Calu3 (cell line): ENCODE measurements at regions not wholly inside any gene's neighbourhood (a gene's known extent, or its start where the extent isn't known, plus 50 kb on each side); places are given as distances from the start of the nearest gene placed in this dataset.

ENCODE experiments used
- BruUV-seq: library from RNA; stranded (reverse); fragments of 400-500 nt; replicated peaks from 2 replicates; lab custom pipeline; 2021; lab: Mats Ljungman, UMichigan
- CTCF ChIA-PET: fragments of 300-600 bp; sonication (Branson Sonifier 250); formaldehyde crosslinking; loops from one replicate; lab custom pipeline; 2022; ENCODE audit warnings: antibody characterized with exemption; lab: Charles Lee
- DNase-seq: peaks from one replicate; pipeline ENCODE4 v3.0.0; 2022
- H3K27ac Mint-ChIP-seq: one replicate; pipeline ENCODE4 v1.8.0; 2022; ENCODE audit warnings: mixed read lengths; ENCODE audit not compliant: unreplicated experiment
- H3K27me3 Mint-ChIP-seq: one replicate; pipeline ENCODE4 v1.8.0; 2022; ENCODE audit warnings: mixed read lengths; ENCODE audit not compliant: unreplicated experiment
- H3K36me3 Mint-ChIP-seq: one replicate; pipeline ENCODE4 v1.8.0; 2022; ENCODE audit warnings: mild to moderate bottlenecking, moderate library complexity, mixed read lengths; ENCODE audit not compliant: insufficient read depth, unreplicated experiment
- H3K4me1 Mint-ChIP-seq: one replicate; pipeline ENCODE4 v1.8.0; 2022; ENCODE audit warnings: mild to moderate bottlenecking, low read depth, mixed read lengths; ENCODE audit not compliant: unreplicated experiment
- H3K4me3 Mint-ChIP-seq: one replicate; pipeline ENCODE4 v1.8.0; 2022; ENCODE audit warnings: mild to moderate bottlenecking, low read depth, moderate library complexity, mixed read lengths; ENCODE audit not compliant: unreplicated experiment
- H3K9me3 Mint-ChIP-seq: one replicate; pipeline ENCODE4 v1.8.0; 2022; ENCODE audit warnings: low read depth, mixed read lengths; ENCODE audit not compliant: unreplicated experiment
- CTCF ChIP-seq: fragments of 200-600 bp; IDR thresholded peaks from one replicate; pipeline ENCODE4 v1.8.0; 2022; ENCODE audit warnings: antibody characterized with exemption; ENCODE audit not compliant: unreplicated experiment
- intact Hi-C: fragments of 100-400 bp; cut with micrococcal nuclease; formaldehyde crosslinking; loops from one replicate; pipeline ENCODE4 v1.10.0; 2022; ENCODE audit not compliant: unreplicated experiment

GRCh38 chr15:77840991-77841775 lies 208.5 kb upstream of the LINGO1 start:
- no peak overlapping the region for H3K27ac Mint-ChIP-seq
- H3K4me3 Mint-ChIP-seq = no peak overlapping the region
- CTCF ChIA-PET = interaction anchor here (0.6 to 1.0 kb wide), 2 partner anchors 23 to 223 kb away, joined by 3 read pairs; no protein-coding TSS in a partner anchor
- intact Hi-C loops = no loop called here
- H3K27me3 Mint-ChIP-seq = peaks cover 96% of the 10 kb centered on the region
- no peaks in the 10 kb centered on the region for H3K9me3 Mint-ChIP-seq
- no TSS peak for BruUV-seq
- no peaks in the 10 kb centered on the region for H3K4me1 Mint-ChIP-seq
- peaks cover 4% of the 10 kb centered on the region for H3K36me3 Mint-ChIP-seq
- no peak for DNase-seq
- TF ChIP-seq CTCF = no peak

GRCh38 chr15:77839970-77840905 lies 207.5 kb upstream of the LINGO1 start:
- intact Hi-C loops = no loop called here
- TF ChIP-seq CTCF = no peak
- BruUV-seq = no TSS peak
- Mint-ChIP-seq H3K9me3 (no peaks in the 10 kb centered on the region), H3K27ac (no peak overlapping the region), H3K36me3 (peaks cover 4% of the 10 kb centered on the region), H3K4me3 (no peak overlapping the region), H3K4me1 (no peaks in the 10 kb centered on the region), H3K27me3 (peaks cover 96% of the 10 kb centered on the region)
- DNase-seq = no peak
- CTCF ChIA-PET = interaction anchor here (1.0 kb wide), 1 partner anchor 222 kb away, joined by 3 read pairs; no protein-coding TSS in a partner anchor

GRCh38 chr15:77839456-77839855 lies 206.7 kb upstream of the LINGO1 start:
- Mint-ChIP-seq H3K36me3 (peaks cover 4% of the 10 kb centered on the region), H3K27ac (no peak overlapping the region), H3K9me3 (no peaks in the 10 kb centered on the region), H3K4me3 (no peak overlapping the region), H3K4me1 (no peaks in the 10 kb centered on the region), H3K27me3 (peaks cover 96% of the 10 kb centered on the region)
- TF ChIP-seq CTCF = no peak
- intact Hi-C loops = no loop called here
- DNase-seq = no peak
- CTCF ChIA-PET = no interaction called here
- no TSS peak for BruUV-seq

- no peak for TF ChIP-seq CTCF
- Mint-ChIP-seq H3K27me3 (peaks cover 95% of the 10 kb centered on the region), H3K27ac (no peak overlapping the region), H3K4me3 (no peak overlapping the region), H3K9me3 (no peaks in the 10 kb centered on the region), H3K36me3 (peaks cover 4% of the 10 kb centered on the region), H3K4me1 (no peaks in the 10 kb centered on the region)
- no TSS peak for BruUV-seq
- no peak for DNase-seq
- intact Hi-C loops = no loop called here
- CTCF ChIA-PET = no interaction called here
Measured at GRCh38 chr15:77838595-77838994, 205.9 kb upstream of the LINGO1 start.
